Endothelial cell of umbilical vein (primary cell): ENCODE measurements at regions not wholly inside any gene's neighbourhood (a gene's known extent, or its start where the extent isn't known, plus 50 kb on each side); places are given as distances from the start of the nearest gene placed in this dataset.
A peak's percentile ranks its signal among the peaks of the same experiment; 100 is the strongest.

ENCODE experiments used
- BruUV-seq: library from RNA; stranded (reverse); fragments of 400-500 nt; replicated peaks from 2 replicates; lab custom pipeline; 2021; lab: Mats Ljungman, UMichigan
- CTCF ChIA-PET: fragments of 300-600, 350-600 bp; sonication (Branson Sonifier 250); formaldehyde crosslinking; loops from one replicate; lab custom pipeline; 2021; ENCODE audit warnings: antibody characterized with exemption, inconsistent platforms; lab: Charles Lee
- POLR2A ChIA-PET: fragments of 300-600, 350-600 bp; sonication (Branson Sonifier 250); formaldehyde crosslinking; loops from one replicate; lab custom pipeline; 2021; ENCODE audit warnings: antibody characterized with exemption, inconsistent platforms; lab: Charles Lee
- DNase-seq: peaks from one replicate; pipeline ENCODE4 v3.0.0-alpha.2; 2011; ENCODE audit warnings: low read depth, low spot score
- FAIRE-seq: peaks from 2 replicates; lab custom pipeline; 2011; peaks lifted over from hg19 to GRCh38; lab: Jason Lieb, UNC
- H2AFZ ChIP-seq: 2 replicates; pipeline ENCODE4 v1.6.0; 2012; ENCODE audit warnings: low read depth, low read length, control low read depth, inconsistent platforms
- H3K27ac ChIP-seq: 2 replicates; pipeline ENCODE4 v1.5.1; 2011; ENCODE audit warnings: low read depth, mild to moderate bottlenecking, control low read depth, low read length, moderate library complexity; ENCODE audit not compliant: insufficient read depth
- H3K27me3 ChIP-seq, 2 experiments: 2 replicates each; pipeline versions ENCODE4 v1.6.0 to v1.6.1; 2011; ENCODE audit warnings: low read length in 2 of 2, mixed read lengths in 1 of 2; ENCODE audit not compliant: control insufficient read depth in 2 of 2, insufficient read depth in 2 of 2
- H3K36me3 ChIP-seq, 2 experiments: 2 replicates in 1 of 2; 3 replicates in 1 of 2; pipeline ENCODE4 v1.5.1; 2011; ENCODE audit warnings: low read length in 2 of 2, mild to moderate bottlenecking in 1 of 2, moderate library complexity in 1 of 2; ENCODE audit not compliant: control insufficient read depth in 2 of 2, insufficient read depth in 2 of 2; ENCODE audit errors: extremely low read depth in 1 of 2
- H3K4me1 ChIP-seq: 3 replicates; pipeline ENCODE4 v1.5.1; 2011; ENCODE audit warnings: mild to moderate bottlenecking, low read length; ENCODE audit not compliant: control insufficient read depth, insufficient read depth; ENCODE audit errors: extremely low read depth
- H3K4me2 ChIP-seq: 2 replicates; pipeline ENCODE4 v1.6.1; 2011; ENCODE audit warnings: low read length, control low read depth, mixed read lengths; ENCODE audit not compliant: insufficient read depth
- H3K4me3 ChIP-seq, 3 experiments: fragments of 200-600 bp in 1 of 3; sonication (generic), shearing (Covaris generic) in 1 of 3; replicated peaks in 1 of 3; 2 replicates each; pipeline ENCODE4 v1.5.1; 2011 to 2016; ENCODE audit warnings: control low read depth in 3 of 3, low read length in 3 of 3, mild to moderate bottlenecking in 2 of 3, inconsistent platforms in 1 of 3, low read depth in 1 of 3, moderate library complexity in 1 of 3; ENCODE audit not compliant: insufficient read depth in 1 of 3
- H3K79me2 ChIP-seq: 2 replicates; pipeline ENCODE4 v1.6.0; 2012; ENCODE audit warnings: low read length, inconsistent platforms; ENCODE audit not compliant: control insufficient read depth, insufficient read depth
- H3K9ac ChIP-seq: replicated peaks from 2 replicates; pipeline ENCODE3; 2011; ENCODE audit warnings: low read length, control low read depth; ENCODE audit not compliant: insufficient read depth; ENCODE audit errors: extremely low read depth
- H3K9me1 ChIP-seq: replicated peaks from 3 replicates; pipeline ENCODE4 v1.6.0; 2011; ENCODE audit warnings: mild to moderate bottlenecking, low read length; ENCODE audit not compliant: control insufficient read depth, insufficient read depth; ENCODE audit errors: extremely low read depth
- H3K9me3 ChIP-seq: replicated peaks from 2 replicates; pipeline ENCODE4 v1.5.1; 2012; ENCODE audit warnings: low read length, inconsistent platforms; ENCODE audit not compliant: control insufficient read depth, insufficient read depth
- H4K20me1 ChIP-seq: replicated peaks from 2 replicates; pipeline ENCODE3; 2011; ENCODE audit warnings: mild to moderate bottlenecking, low read length; ENCODE audit not compliant: control insufficient read depth, insufficient read depth; ENCODE audit errors: extremely low read depth
- CTCF ChIP-seq, 2 donors: IDR thresholded peaks; 1 replicate in 1 of 2; 2 replicates in 1 of 2; pipeline ENCODE4 v1.5.1; 2011; ENCODE audit warnings: low read length in 2 of 2, mild to moderate bottlenecking in 2 of 2, moderate library complexity in 2 of 2, control low read depth in 1 of 2, inconsistent platforms in 1 of 2, low read depth in 1 of 2; ENCODE audit not compliant: insufficient read depth in 1 of 2; ENCODE audit errors: extremely low read depth in 1 of 2
- EZH2 ChIP-seq: IDR thresholded peaks from 2 replicates; pipeline ENCODE4 v1.6.1; 2012; ENCODE audit warnings: borderline replicate concordance, low read depth, mild to moderate bottlenecking, moderate library complexity, low read length, inconsistent platforms; ENCODE audit not compliant: severe bottlenecking
- FOS ChIP-seq: IDR thresholded peaks from 2 replicates; pipeline ENCODE4 v1.6.1; 2011; ENCODE audit warnings: mild to moderate bottlenecking, low read length, moderate library complexity, borderline replicate concordance; ENCODE audit not compliant: insufficient read depth
- GATA2 ChIP-seq: IDR thresholded peaks from 2 replicates; pipeline ENCODE4 v1.7.0; 2011; ENCODE audit warnings: low read depth, mild to moderate bottlenecking, moderate library complexity, mixed read lengths, low read length; ENCODE audit not compliant: insufficient read length, insufficient read depth
- JUN ChIP-seq: IDR thresholded peaks from 2 replicates; pipeline ENCODE4 v1.6.1; 2011; ENCODE audit warnings: borderline replicate concordance, low read depth; ENCODE audit not compliant: insufficient read length, insufficient read depth
- MAX ChIP-seq: IDR thresholded peaks from 2 replicates; pipeline ENCODE4 v1.6.1; 2011; ENCODE audit not compliant: insufficient read depth, insufficient read length
- MYC ChIP-seq: IDR thresholded peaks from one replicate; pipeline ENCODE4 v1.6.1; 2011; ENCODE audit warnings: mild to moderate bottlenecking, low read depth, low read length
- POLR2A ChIP-seq: IDR thresholded peaks from 2 replicates; pipeline ENCODE4 v1.6.1; 2012; ENCODE audit warnings: low read depth, mild to moderate bottlenecking, control low read depth, low read length
- POLR2AphosphoS5 ChIP-seq: IDR thresholded peaks from 2 replicates; pipeline ENCODE4 v1.6.1; 2012; ENCODE audit warnings: low read depth, mild to moderate bottlenecking, control low read depth, low read length, moderate library complexity; ENCODE audit not compliant: insufficient read depth
- dilution Hi-C: fragments of 300-500 bp; cut with MboI; formaldehyde crosslinking; loops from one replicate; pipeline ENCODE4 v1.15.0; 2019; ENCODE audit warnings: low sequenced_read_pairs; ENCODE audit not compliant: extremely low pct_ligation_motif_present
- intact Hi-C: fragments of 100-400 bp; cut with micrococcal nuclease; formaldehyde crosslinking; loops from one replicate; pipeline ENCODE4 v1.10.0; 2022

GRCh38 chr7:3200504-3200903, 100.5 kb upstream of the SDK1 start:
- H3K4me1 ChIP-seq = no peaks in the 10 kb centered on the region
- no peaks in the 10 kb centered on the region for H3K79me2 ChIP-seq
- H3K9ac ChIP-seq = no peak overlapping the region
- POLR2A ChIA-PET = no interaction called here
- no peak for TF ChIP-seq EZH2
- TF ChIP-seq CTCF (IDR thresholded peaks at IDR 0.05; ENCODE audit: extremely low read depth in 1 of 2, insufficient read depth in 1 of 2, low read depth in 1 of 2, low read length in 2 of 2) = peak; percentile 47 to 51
- CTCF ChIA-PET = interaction anchor here (1.0 to 1.7 kb wide), 9 partner anchors 9 to 335 kb away, joined by 3 to 8 read pairs (median 5); no protein-coding TSS in a partner anchor
- H3K36me3 ChIP-seq = no peaks in the 10 kb centered on the region
- no peaks in the 10 kb centered on the region for H4K20me1 ChIP-seq
- no TSS peak for BruUV-seq
- no peak overlapping the region for H3K4me3 ChIP-seq
- H3K27me3 ChIP-seq = no peaks in the 10 kb centered on the region
- H3K4me2 ChIP-seq = no peak overlapping the region
- FAIRE-seq (no peak), DNase-seq (peak; percentile 36)
- no peak overlapping the region for H2AFZ ChIP-seq
- H3K9me1 ChIP-seq = no peaks in the 10 kb centered on the region
- H3K9me3 ChIP-seq = no peaks in the 10 kb centered on the region
- intact Hi-C loops (loop anchor here (1.0 to 5.0 kb wide), 3 partner anchors 43 to 335 kb away; no protein-coding TSS in a partner anchor), dilution Hi-C loops (no loop called here)
- H3K27ac ChIP-seq = no peak overlapping the region

- intact Hi-C loops (loop anchor here (5.0 kb wide), 1 partner anchor 44 kb away; no protein-coding TSS in a partner anchor), dilution Hi-C loops (no loop called here)
- Histone ChIP-seq H4K20me1 (no peaks in the 10 kb centered on the region), H3K36me3 (no peaks in the 10 kb centered on the region), H3K4me1 (no peaks in the 10 kb centered on the region), H3K4me2 (no peak overlapping the region), H3K9me3 (no peaks in the 10 kb centered on the region), H3K79me2 (no peaks in the 10 kb centered on the region), H3K9me1 (no peaks in the 10 kb centered on the region), H3K27me3 (no peaks in the 10 kb centered on the region), H2AFZ (no peak overlapping the region), H3K4me3 (no peak overlapping the region), H3K27ac (no peak overlapping the region), H3K9ac (no peak overlapping the region)
- FAIRE-seq (no peak), DNase-seq (no peak)
- BruUV-seq = no TSS peak
- TF ChIP-seq JUN (no peak), GATA2 (no peak), POLR2AphosphoS5 (no peak), FOS (no peak), CTCF (IDR thresholded peaks at IDR 0.05; ENCODE audit: extremely low read depth in 1 of 2, insufficient read depth in 1 of 2, low read depth in 1 of 2, low read length in 2 of 2) (no peak), EZH2 (no peak), POLR2A (no peak), MAX (no peak), MYC (no peak)
- ChIA-PET CTCF (interaction anchor here (0.9 to 1.7 kb wide), 5 partner anchors 37 to 336 kb away, joined by 3 to 8 read pairs (median 4); no protein-coding TSS in a partner anchor), POLR2A (no interaction called here)
These were observed 99.7 kb upstream of the SDK1 start for GRCh38 chr7:3201306-3201705.
